PC-3 (cell line): ENCODE measurements at regions not wholly inside any gene's neighbourhood (a gene's known extent, or its start where the extent isn't known, plus 50 kb on each side); places are given as distances from the start of the nearest gene placed in this dataset.

ENCODE experiments used
- ATAC-seq: fragments of 200-7000 bp; cut with Tn5 transposase; 2 replicates; pipeline ENCODE4 v1.9.1; 2020; ENCODE audit warnings: mild to moderate bottlenecking, moderate library complexity
- BruUV-seq: library from RNA; stranded (reverse); fragments of 400-500 nt; replicated peaks from 2 replicates; lab custom pipeline; 2021; lab: Mats Ljungman, UMichigan
- CTCF ChIA-PET: fragments of 300-600 bp; sonication (Branson Sonifier 250); formaldehyde crosslinking; loops from one replicate; lab custom pipeline; 2022; ENCODE audit warnings: antibody characterized with exemption; lab: Charles Lee
- POLR2A ChIA-PET: fragments of 300-600 bp; sonication (Branson Sonifier 250); formaldehyde crosslinking; loops from one replicate; lab custom pipeline; 2022; ENCODE audit warnings: antibody characterized with exemption; ENCODE audit not compliant: unreplicated experiment; lab: Charles Lee
- DNase-seq: peaks from one replicate; pipeline ENCODE4 v3.0.0-alpha.2; 2015
- H2AFZ ChIP-seq: fragments of 300-600 bp; sonication (generic); 2 replicates; pipeline ENCODE4 v1.6.0; 2016; ENCODE audit warnings: antibody characterized with exemption, low read length
- H3F3A ChIP-seq: fragments of 300-600 bp; sonication (generic); one replicate; pipeline ENCODE4 v1.6.0; 2017; ENCODE audit warnings: antibody characterized with exemption, low read length, control low read depth, mild to moderate bottlenecking; ENCODE audit not compliant: unreplicated experiment
- H3K27ac ChIP-seq: fragments of 300-600 bp; sonication (generic); 2 replicates; pipeline ENCODE4 v1.5.1; 2016; ENCODE audit warnings: mild to moderate bottlenecking, low read length
- H3K27me3 ChIP-seq: fragments of 300-600 bp; sonication (generic); 2 replicates; pipeline ENCODE4 v1.6.1; 2016; ENCODE audit warnings: low read length, mixed read lengths
- H3K36me3 ChIP-seq: fragments of 300-600 bp; sonication (generic); 2 replicates; pipeline ENCODE4 v1.6.1; 2016; ENCODE audit warnings: low read depth, mixed run types, low read length, mixed read lengths
- H3K4me1 ChIP-seq: fragments of 300-600 bp; sonication (generic); 2 replicates; pipeline ENCODE4 v1.5.1; 2016; ENCODE audit warnings: low read length; ENCODE audit not compliant: insufficient read depth
- H3K4me2 ChIP-seq: fragments of 300-600 bp; sonication (generic); 2 replicates; pipeline ENCODE4 v1.6.0; 2016; ENCODE audit warnings: low read length
- H3K4me3 ChIP-seq: fragments of 300-600 bp; sonication (generic); 2 replicates; pipeline ENCODE4 v1.5.1; 2016; ENCODE audit warnings: mild to moderate bottlenecking, low read length, mixed read lengths
- H3K79me2 ChIP-seq: fragments of 300-600 bp; sonication (generic); 2 replicates; pipeline ENCODE4 v1.6.1; 2017; ENCODE audit warnings: low read length, mixed read lengths
- H3K9ac ChIP-seq: fragments of 300-600 bp; sonication (generic); 2 replicates; pipeline ENCODE4 v1.6.0; 2016; ENCODE audit warnings: mild to moderate bottlenecking, low read length
- H3K9me2 ChIP-seq: fragments of 300-600 bp; sonication (generic); replicated peaks from 2 replicates; pipeline ENCODE4 v1.6.1; 2016; ENCODE audit warnings: mixed run types, low read length, mixed read lengths
- H3K9me3 ChIP-seq: fragments of 300-600 bp; sonication (generic); 2 replicates; pipeline ENCODE4 v1.6.1; 2016; ENCODE audit warnings: low read length, mixed read lengths
- H4K20me1 ChIP-seq: fragments of 300-600 bp; sonication (generic); 2 replicates; pipeline ENCODE4 v1.6.1; 2016; ENCODE audit warnings: low read length, mixed read lengths
- EZH2 ChIP-seq: fragments of 300-600 bp; sonication (generic); IDR thresholded peaks from one replicate; pipeline ENCODE4 v1.6.1; 2017; ENCODE audit warnings: antibody characterized with exemption, mild to moderate bottlenecking, low read length; ENCODE audit not compliant: unreplicated experiment
- EZH2phosphoT487 ChIP-seq: fragments of 300-600 bp; sonication (generic); IDR thresholded peaks from 2 replicates; pipeline ENCODE4 v1.6.1; 2018; ENCODE audit warnings: mild to moderate bottlenecking, antibody characterized with exemption, low read length, borderline replicate concordance
- intact Hi-C: fragments of 100-400 bp; cut with micrococcal nuclease; formaldehyde crosslinking; loops from 2 replicates; pipeline ENCODE4 v1.9.0; 2023
- TF ChIP-seq, protein P1 (sequence below): fragments of 300-600 bp; sonication (generic); conservative IDR thresholded peaks from 2 replicates; pipeline ENCODE4 v1.5.1; 2017; ENCODE audit warnings: antibody characterized with exemption, low read depth, mild to moderate bottlenecking, low read length

DNA sequence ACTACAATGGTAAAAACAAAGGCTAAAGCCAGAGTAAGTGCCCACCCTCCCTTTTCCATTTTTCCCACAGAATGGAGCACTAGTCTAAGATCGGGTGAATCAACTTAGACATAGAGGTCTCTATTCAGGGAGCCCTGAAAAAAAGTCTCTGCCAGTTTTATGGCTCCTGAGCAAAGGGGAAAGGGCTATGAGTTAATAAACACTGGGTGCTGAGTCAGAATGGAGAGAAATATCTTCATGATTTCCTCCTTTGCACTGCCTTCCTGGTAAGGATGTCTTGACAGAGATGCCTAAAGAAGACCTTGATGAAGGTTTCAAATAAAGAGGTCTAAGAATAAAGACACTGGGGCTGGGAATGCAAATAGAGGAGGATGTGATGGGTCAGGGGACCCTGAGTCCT is 607.4 kb upstream of the MBL2 start:
- Histone ChIP-seq H3K4me3 (no peak overlapping the region), H3K4me2 (no peak overlapping the region), H3K27me3 (no peaks in the 10 kb centered on the region), H4K20me1 (no peaks in the 10 kb centered on the region), H2AFZ (0 out of 2 replicates have a peak overlapping the region, but pooled peaks have one; percentile 16), H3K9me3 (no peaks in the 10 kb centered on the region), H3F3A (no peaks in the 10 kb centered on the region), H3K4me1 (no peaks in the 10 kb centered on the region), H3K9me2 (no peaks in the 10 kb centered on the region; the same call in 1 of the 2 replicates), H3K79me2 (no peaks in the 10 kb centered on the region), H3K36me3 (no peaks in the 10 kb centered on the region), H3K9ac (no peak overlapping the region), H3K27ac (no peak overlapping the region)
- intact Hi-C loops, result no loop called here
- POLR2A ChIA-PET, result no interaction called here
- CTCF ChIA-PET, result no interaction called here
- DNase-seq, result peak; percentile 63
- no TSS peak for BruUV-seq
- no peak for TF ChIP-seq EZH2phosphoT487
- TF ChIP-seq, protein P1, sequence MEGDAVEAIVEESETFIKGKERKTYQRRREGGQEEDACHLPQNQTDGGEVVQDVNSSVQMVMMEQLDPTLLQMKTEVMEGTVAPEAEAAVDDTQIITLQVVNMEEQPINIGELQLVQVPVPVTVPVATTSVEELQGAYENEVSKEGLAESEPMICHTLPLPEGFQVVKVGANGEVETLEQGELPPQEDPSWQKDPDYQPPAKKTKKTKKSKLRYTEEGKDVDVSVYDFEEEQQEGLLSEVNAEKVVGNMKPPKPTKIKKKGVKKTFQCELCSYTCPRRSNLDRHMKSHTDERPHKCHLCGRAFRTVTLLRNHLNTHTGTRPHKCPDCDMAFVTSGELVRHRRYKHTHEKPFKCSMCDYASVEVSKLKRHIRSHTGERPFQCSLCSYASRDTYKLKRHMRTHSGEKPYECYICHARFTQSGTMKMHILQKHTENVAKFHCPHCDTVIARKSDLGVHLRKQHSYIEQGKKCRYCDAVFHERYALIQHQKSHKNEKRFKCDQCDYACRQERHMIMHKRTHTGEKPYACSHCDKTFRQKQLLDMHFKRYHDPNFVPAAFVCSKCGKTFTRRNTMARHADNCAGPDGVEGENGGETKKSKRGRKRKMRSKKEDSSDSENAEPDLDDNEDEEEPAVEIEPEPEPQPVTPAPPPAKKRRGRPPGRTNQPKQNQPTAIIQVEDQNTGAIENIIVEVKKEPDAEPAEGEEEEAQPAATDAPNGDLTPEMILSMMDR, result no peak
- no peak for TF ChIP-seq EZH2
- peak; percentile 96 for ATAC-seq

DNA sequence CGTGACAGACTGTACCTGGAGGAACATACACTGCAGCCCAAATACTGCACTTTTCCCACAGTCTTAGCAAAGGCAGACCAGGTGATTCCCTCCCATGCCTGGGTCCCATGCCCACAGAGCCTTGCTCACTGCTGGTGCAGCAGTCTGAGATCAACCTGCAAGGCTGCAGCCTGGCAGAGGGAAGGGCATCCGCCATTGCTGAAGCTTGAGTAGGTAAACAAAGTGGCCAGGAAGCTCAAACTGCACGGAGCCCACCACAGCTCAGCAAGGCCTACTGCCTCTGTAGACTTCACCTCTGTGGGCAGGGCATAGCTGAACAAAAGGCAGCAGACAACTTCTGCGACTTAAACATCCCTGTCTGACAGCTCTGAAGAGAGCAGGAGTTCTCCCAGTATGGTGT is 597.8 kb upstream of the MBL2 start:
- no peak overlapping the region for H3K27ac ChIP-seq
- no peaks in the 10 kb centered on the region for H3K27me3 ChIP-seq
- ATAC-seq, result no peak
- no peaks in the 10 kb centered on the region for H3K9me2 ChIP-seq
- no peaks in the 10 kb centered on the region for H3K4me1 ChIP-seq
- H3K4me2 ChIP-seq, result no peak overlapping the region
- no peak overlapping the region for H3K9ac ChIP-seq
- no peak overlapping the region for H2AFZ ChIP-seq
- ChIA-PET POLR2A (no interaction called here), CTCF (no interaction called here)
- intact Hi-C loops, result no loop called here
- H4K20me1 ChIP-seq, result no peaks in the 10 kb centered on the region
- no peaks in the 10 kb centered on the region for H3K36me3 ChIP-seq
- no peaks in the 10 kb centered on the region for H3F3A ChIP-seq
- TF ChIP-seq, protein P1, result no peak
- TF ChIP-seq EZH2phosphoT487 (no peak), EZH2 (no peak)
- DNase-seq, result no peak
- no peak overlapping the region for H3K4me3 ChIP-seq
- BruUV-seq, result no TSS peak
- H3K79me2 ChIP-seq, result no peaks in the 10 kb centered on the region
- no peaks in the 10 kb centered on the region for H3K9me3 ChIP-seq

DNA sequence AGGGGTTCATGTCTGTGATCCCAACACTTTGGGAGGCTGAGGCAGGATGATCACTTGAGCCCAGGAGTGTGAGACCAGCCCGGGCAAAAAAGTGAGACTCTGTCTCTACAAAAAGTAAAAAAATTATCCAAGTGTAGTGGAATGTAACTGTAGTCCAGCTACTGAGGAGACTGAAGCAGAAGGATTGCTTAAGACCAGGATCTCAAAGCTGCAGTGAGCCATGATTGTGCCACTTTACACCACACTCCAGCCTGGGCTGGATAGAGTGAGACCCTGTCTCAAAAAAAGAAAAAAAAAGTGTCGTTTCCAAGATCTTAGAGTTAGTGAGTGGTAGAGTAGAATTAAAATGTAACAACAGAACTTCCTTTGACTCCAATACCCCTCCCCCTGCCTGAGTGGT is 589.4 kb upstream of the MBL2 start:
- Histone ChIP-seq H3K27me3 (no peaks in the 10 kb centered on the region), H3F3A (no peaks in the 10 kb centered on the region), H3K9ac (no peak overlapping the region), H3K4me1 (peaks cover 9% of the 10 kb centered on the region), H3K9me2 (no peaks in the 10 kb centered on the region), H3K4me3 (no peak overlapping the region), H3K79me2 (no peaks in the 10 kb centered on the region), H3K36me3 (no peaks in the 10 kb centered on the region), H4K20me1 (no peaks in the 10 kb centered on the region), H3K27ac (no peak overlapping the region), H2AFZ (no peak overlapping the region), H3K4me2 (no peak overlapping the region), H3K9me3 (no peaks in the 10 kb centered on the region)
- ATAC-seq, result no peak
- intact Hi-C loops, result no loop called here
- CTCF ChIA-PET, result no interaction called here
- no peak for DNase-seq
- BruUV-seq, result no TSS peak
- POLR2A ChIA-PET, result no interaction called here
- TF ChIP-seq EZH2phosphoT487, result no peak
- no peak for TF ChIP-seq EZH2
- TF ChIP-seq, protein P1, result no peak
